B cell (primary cell): ENCODE measurements at regions not wholly inside any gene's neighbourhood (a gene's known extent, or its start where the extent isn't known, plus 50 kb on each side); places are given as distances from the start of the nearest gene placed in this dataset.

Experiments used
- CTCF ChIP-seq: fragments of 200-600 bp; IDR thresholded peaks from one replicate; pipeline ENCODE4 v1.8.0; 2022; ENCODE audit warnings: antibody characterized with exemption, mild to moderate bottlenecking
- EZH2 ChIP-seq: IDR thresholded peaks from 2 replicates; pipeline ENCODE4 v1.6.1; 2012; ENCODE audit warnings: borderline replicate concordance, low read depth, mild to moderate bottlenecking, moderate library complexity, low read length; ENCODE audit not compliant: insufficient read depth, poor library complexity, severe bottlenecking

GRCh38 chr2:23301136-23301535 is 83.8 kb upstream of the KLHL29 start:
- TF ChIP-seq CTCF (no peak), EZH2 (no peak)
